MCF 10A (cell line): ENCODE measurements at regions not wholly inside any gene's neighbourhood (a gene's known extent, or its start where the extent isn't known, plus 50 kb on each side); places are given as distances from the start of the nearest gene placed in this dataset.

Experiments
- BruUV-seq: library from RNA; stranded (reverse); fragments of 400-500 nt; replicated peaks from 2 replicates; lab custom pipeline; 2021; lab: Mats Ljungman, UMichigan
- CTCF ChIA-PET: fragments of 300-600 bp; sonication (Branson Sonifier 250); formaldehyde crosslinking; extraction: SDS; loops from one replicate; lab custom pipeline; 2021; ENCODE audit warnings: antibody characterized with exemption, inconsistent platforms; lab: Yijun Ruan, JAX
- POLR2A ChIA-PET: fragments of 300-600, 350-650 bp; sonication (Branson Sonifier 250); formaldehyde crosslinking; extraction: SDS; loops from one replicate; lab custom pipeline; 2020; ENCODE audit warnings: antibody characterized with exemption, inconsistent platforms; lab: Yijun Ruan, JAX
- DNase-seq: peaks from one replicate; pipeline ENCODE4 v3.0.0-alpha.2; 2018; ENCODE audit not compliant: unreplicated experiment
- H3K27ac Mint-ChIP-seq: one replicate; pipeline ENCODE4 v1.8.0; 2022; ENCODE audit warnings: mild to moderate bottlenecking, low read depth, mixed read lengths; ENCODE audit not compliant: unreplicated experiment
- H3K27me3 Mint-ChIP-seq: one replicate; pipeline ENCODE4 v1.8.0; 2022; ENCODE audit warnings: mixed read lengths; ENCODE audit not compliant: insufficient read depth, unreplicated experiment
- H3K36me3 Mint-ChIP-seq: one replicate; pipeline ENCODE4 v1.8.0; 2022; ENCODE audit warnings: mild to moderate bottlenecking, moderate library complexity, mixed read lengths; ENCODE audit not compliant: insufficient read depth, unreplicated experiment
- H3K4me1 Mint-ChIP-seq: one replicate; pipeline ENCODE4 v1.8.0; 2022; ENCODE audit warnings: mixed read lengths; ENCODE audit not compliant: insufficient read depth, unreplicated experiment
- H3K4me3 Mint-ChIP-seq: one replicate; pipeline ENCODE4 v1.8.0; 2022; ENCODE audit warnings: mild to moderate bottlenecking, moderate library complexity, mixed read lengths; ENCODE audit not compliant: unreplicated experiment
- H3K9me3 Mint-ChIP-seq: one replicate; pipeline ENCODE4 v1.8.0; 2022; ENCODE audit warnings: mixed read lengths; ENCODE audit not compliant: unreplicated experiment
- CTCF ChIP-seq: fragments of 200-600 bp; IDR thresholded peaks from one replicate; pipeline ENCODE4 v1.8.0; 2022; ENCODE audit warnings: antibody characterized with exemption, mild to moderate bottlenecking; ENCODE audit not compliant: unreplicated experiment
- intact Hi-C: fragments of 100-400 bp; cut with micrococcal nuclease; formaldehyde crosslinking; loops from 2 replicates; pipeline ENCODE4 v1.14.1; 2022

- Mint-ChIP-seq H3K36me3 (no peaks in the 10 kb centered on the region), H3K4me3 (no peak overlapping the region), H3K27ac (peak overlapping the region; percentile 78), H3K9me3 (peaks cover 7% of the 10 kb centered on the region), H3K27me3 (no peaks in the 10 kb centered on the region), H3K4me1 (peaks cover 23% of the 10 kb centered on the region)
- no peak for DNase-seq
- no peak for TF ChIP-seq CTCF
- POLR2A ChIA-PET, result no interaction called here
- no TSS peak for BruUV-seq
- intact Hi-C loops, result no loop called here
- CTCF ChIA-PET, result interaction anchor here (0.7 to 1.3 kb wide), 2 partner anchors 103 to 1171 kb away, joined by 3 to 4 read pairs; no protein-coding TSS in a partner anchor
These were observed 71.0 kb downstream of the CD2 start for GRCh38 chr1:116825207-116825719.

- intact Hi-C loops, result no loop called here
- no peak for TF ChIP-seq CTCF
- ChIA-PET CTCF (interaction anchor here (0.7 to 1.3 kb wide), 2 partner anchors 103 to 1172 kb away, joined by 3 to 4 read pairs; no protein-coding TSS in a partner anchor), POLR2A (no interaction called here)
- Mint-ChIP-seq H3K4me1 (peaks cover 17% of the 10 kb centered on the region), H3K27ac (no peak overlapping the region), H3K4me3 (no peak overlapping the region), H3K36me3 (no peaks in the 10 kb centered on the region), H3K9me3 (peaks cover 7% of the 10 kb centered on the region), H3K27me3 (no peaks in the 10 kb centered on the region)
- BruUV-seq, result no TSS peak
- DNase-seq, result no peak
These were observed 71.6 kb downstream of the CD2 start for GRCh38 chr1:116825720-116826438.

- TF ChIP-seq CTCF, result no peak
- DNase-seq, result peak; percentile 61
- intact Hi-C loops, result no loop called here
- peaks cover 7% of the 10 kb centered on the region for H3K9me3 Mint-ChIP-seq
- H3K4me3 Mint-ChIP-seq, result no peak overlapping the region
- no peaks in the 10 kb centered on the region for H3K27me3 Mint-ChIP-seq
- peak overlapping the region; percentile 59 for H3K27ac Mint-ChIP-seq
- H3K36me3 Mint-ChIP-seq, result no peaks in the 10 kb centered on the region
- ChIA-PET CTCF (interaction anchor here (1.2 to 1.5 kb wide), 2 partner anchors 89 to 235 kb away, joined by 3 to 4 read pairs; no protein-coding TSS in a partner anchor), POLR2A (interaction anchor here (0.7 to 1.0 kb wide), 2 partner anchors 19 to 80 kb away, joined by 3 read pairs; no protein-coding TSS in a partner anchor)
- peaks cover 17% of the 10 kb centered on the region for H3K4me1 Mint-ChIP-seq
- no TSS peak for BruUV-seq
These were observed 72.8 kb downstream of the CD2 start for GRCh38 chr1:116826818-116827606.

- CTCF ChIA-PET, result interaction anchor here (0.6 to 1.5 kb wide), 5 partner anchors 90 to 234 kb away, joined by 3 to 7 read pairs (median 4); no protein-coding TSS in a partner anchor
- POLR2A ChIA-PET, result interaction anchor here (0.7 to 1.0 kb wide), 2 partner anchors 18 to 81 kb away, joined by 3 read pairs; no protein-coding TSS in a partner anchor
- TF ChIP-seq CTCF, result no peak
- Mint-ChIP-seq H3K9me3 (peaks cover 7% of the 10 kb centered on the region), H3K36me3 (no peaks in the 10 kb centered on the region), H3K4me1 (peaks cover 17% of the 10 kb centered on the region), H3K27ac (peak overlapping the region; percentile 59), H3K4me3 (no peak overlapping the region), H3K27me3 (no peaks in the 10 kb centered on the region)
- no peak for DNase-seq
- no TSS peak for BruUV-seq
- intact Hi-C loops, result no loop called here
These were observed 73.4 kb downstream of the CD2 start for GRCh38 chr1:116827607-116828105.
